ENCODE measurements at regions not wholly inside any gene's neighbourhood (a gene's known extent, or its start where the extent isn't known, plus 50 kb on each side); places are given as distances from the start of the nearest gene placed in this dataset.

- in situ Hi-C loops (cut with MboI; ENCODE audit: low sequenced_read_pairs), result no loop called here
- no peak overlapping the region for H3K14ac ChIP-seq (replicated peaks; ENCODE audit: low read depth, low read length)
- H2BK15ac ChIP-seq (ENCODE audit: low read depth, low read length), result no peak overlapping the region
- no peaks in the 10 kb centered on the region for H3K4me1 ChIP-seq (ENCODE audit: control insufficient read depth, insufficient read depth, low read length)
- WGBS, 2 experiments (ENCODE audit: extremely low coverage in 2 of 2, insufficient read length in 1 of 2), result 77% methylated on average over 9 of the region's 15 CpGs; no CpG with 5 or more reads in 1 of the 2 experiments
- no peak overlapping the region for H4K91ac ChIP-seq (ENCODE audit: insufficient read depth, low read depth, low read length)
- no peak overlapping the region for H3K56ac ChIP-seq (ENCODE audit: extremely low read depth, insufficient read depth, low read length)
- no peak overlapping the region for H2BK120ac ChIP-seq (ENCODE audit: low read depth, low read length)
- no peak overlapping the region for H2AK5ac ChIP-seq (ENCODE audit: low read depth, low read length)
- no peaks in the 10 kb centered on the region for H3K9me1 ChIP-seq (ENCODE audit: insufficient read depth, low read length)
- no peak overlapping the region for H2AK9ac ChIP-seq (replicated peaks; ENCODE audit: low read depth, low read length, poor library complexity)
- H3K18ac ChIP-seq (ENCODE audit: low read depth, low read length), result no peak overlapping the region
- no peak for ATAC-seq (ENCODE audit: low read depth)
- no peak overlapping the region for H3K4me3 ChIP-seq (ENCODE audit: insufficient read depth, low read depth, low read length)
- no peak for DNase-seq
- ChIA-PET POLR2A (ENCODE audit: unreplicated experiment) (no interaction called here), CTCF (no interaction called here)
- no TSS peak for BruUV-seq (replicated peaks)
- no peaks in the 10 kb centered on the region for H3K27me3 ChIP-seq (ENCODE audit: control insufficient read depth, insufficient read depth, low read length)
- no peaks in the 10 kb centered on the region for H3K36me3 ChIP-seq (ENCODE audit: control insufficient read depth, insufficient read depth, low read length)
- no peak overlapping the region for H3K23ac ChIP-seq (ENCODE audit: low read depth, low read length)
- H3K4ac ChIP-seq (ENCODE audit: low read depth, low read length), result no peak overlapping the region
- intact Hi-C loops (cut with micrococcal nuclease), result no loop called here
- no peak overlapping the region for H2BK20ac ChIP-seq (ENCODE audit: low read depth, low read length)
- H3K4me2 ChIP-seq (ENCODE audit: low read depth, low read length), result no peak overlapping the region
- H3K9ac ChIP-seq (ENCODE audit: low read depth, low read length), result no peak overlapping the region
- dilution Hi-C loops (cut with HindIII; ENCODE audit: low sequenced_read_pairs, unreplicated experiment), result no loop called here
- H3K9me3 ChIP-seq (ENCODE audit: control insufficient read depth, insufficient read depth, low read length), result peaks cover 2% of the 10 kb centered on the region; the same call in 1 of the 2 replicates
- no peak overlapping the region for H2BK5ac ChIP-seq (ENCODE audit: low read depth, low read length, poor library complexity, severe bottlenecking)
- no peak overlapping the region for H4K8ac ChIP-seq (ENCODE audit: low read depth in 2 of 2, low read length in 2 of 2)
- no peak overlapping the region for H4K5ac ChIP-seq (ENCODE audit: low read depth, low read length)
- no peak overlapping the region for H2AFZ ChIP-seq (replicated peaks; ENCODE audit: low read length, poor library complexity)
- no peaks in the 10 kb centered on the region for H3K79me1 ChIP-seq (ENCODE audit: low read depth in 1 of 2, low read length in 2 of 2)
- no peak for TF ChIP-seq USF2 (IDR thresholded peaks at IDR 0.05; ENCODE audit: low read depth, low read length)
- TF ChIP-seq CTCF (conservative IDR thresholded peaks at IDR 0.05; ENCODE audit: low read depth, low read length), result no peak
- TF ChIP-seq MXI1 (IDR thresholded peaks at IDR 0.05; ENCODE audit: borderline replicate concordance, low read depth, low read length), result no peak
- no peak for TF ChIP-seq POLR2A (IDR thresholded peaks at IDR 0.05; ENCODE audit: low read depth, low read length)
- TF ChIP-seq MAZ (IDR thresholded peaks at IDR 0.05; ENCODE audit: borderline replicate concordance, low read depth, low read length), result no peak
- TF ChIP-seq SMC3 (IDR thresholded peaks at IDR 0.05; ENCODE audit: low read depth, low read length), result no peak
- no peak for TF ChIP-seq RFX5 (IDR thresholded peaks at IDR 0.05; ENCODE audit: low read depth, low read length)
- no peak for TF ChIP-seq MAFK (IDR thresholded peaks at IDR 0.05; ENCODE audit: low read depth, low read length)
- no peak for TF ChIP-seq FOS (IDR thresholded peaks at IDR 0.05; ENCODE audit: low read depth, low read length)
- TF ChIP-seq CEBPB (IDR thresholded peaks at IDR 0.05; ENCODE audit: low read depth, low read length), result no peak
- TF ChIP-seq ELK1 (IDR thresholded peaks at IDR 0.05; ENCODE audit: borderline replicate concordance, low read depth, low read length), result no peak
- TF ChIP-seq BHLHE40 (IDR thresholded peaks at IDR 0.05; ENCODE audit: low read depth, low read length), result no peak
- no peak for TF ChIP-seq NFE2L2 (IDR thresholded peaks at IDR 0.05; ENCODE audit: low read depth, low read length)
- TF ChIP-seq RAD21 (IDR thresholded peaks at IDR 0.05; ENCODE audit: low read length), result no peak
- TF ChIP-seq RCOR1 (IDR thresholded peaks at IDR 0.05; ENCODE audit: insufficient replicate concordance, low read length), result no peak
- no peak for TF ChIP-seq CHD1 (IDR thresholded peaks at IDR 0.05; ENCODE audit: low read depth, low read length)
- no peak overlapping the region for H3K27ac ChIP-seq (ENCODE audit: insufficient read depth, low read length)
- no peaks in the 10 kb centered on the region for H4K20me1 ChIP-seq (ENCODE audit: insufficient read depth, low read length)
These were observed 123.0 kb upstream of the VSTM2A start for GRCh38 chr7:54419209-54419608.
